GM19025 (cell line): ENCODE measurements at regions not wholly inside any gene's neighbourhood (a gene's known extent, or its start where the extent isn't known, plus 50 kb on each side); places are given as distances from the start of the nearest gene placed in this dataset.

Experiments used
- ATAC-seq: cut with Tn5 transposase; IDR thresholded peaks from one replicate; pipeline ENCODE4 v1.9.1; 2021; ENCODE audit warnings: mild to moderate bottlenecking, low read depth, moderate library complexity; ENCODE audit not compliant: unreplicated experiment

- ATAC-seq, result no peak
Measured at GRCh38 chr2:18117592-18117991, 239.1 kb downstream of the KCNS3 start.

- ATAC-seq, result no peak
Measured at GRCh38 chr2:18110222-18110621, 231.8 kb downstream of the KCNS3 start.

- ATAC-seq, result no peak
Measured at GRCh38 chr2:18106841-18107240, 228.4 kb downstream of the KCNS3 start.

GRCh38 chr2:18105929-18106328 lies 227.5 kb downstream of the KCNS3 start:
- ATAC-seq, result no peak

DNA sequence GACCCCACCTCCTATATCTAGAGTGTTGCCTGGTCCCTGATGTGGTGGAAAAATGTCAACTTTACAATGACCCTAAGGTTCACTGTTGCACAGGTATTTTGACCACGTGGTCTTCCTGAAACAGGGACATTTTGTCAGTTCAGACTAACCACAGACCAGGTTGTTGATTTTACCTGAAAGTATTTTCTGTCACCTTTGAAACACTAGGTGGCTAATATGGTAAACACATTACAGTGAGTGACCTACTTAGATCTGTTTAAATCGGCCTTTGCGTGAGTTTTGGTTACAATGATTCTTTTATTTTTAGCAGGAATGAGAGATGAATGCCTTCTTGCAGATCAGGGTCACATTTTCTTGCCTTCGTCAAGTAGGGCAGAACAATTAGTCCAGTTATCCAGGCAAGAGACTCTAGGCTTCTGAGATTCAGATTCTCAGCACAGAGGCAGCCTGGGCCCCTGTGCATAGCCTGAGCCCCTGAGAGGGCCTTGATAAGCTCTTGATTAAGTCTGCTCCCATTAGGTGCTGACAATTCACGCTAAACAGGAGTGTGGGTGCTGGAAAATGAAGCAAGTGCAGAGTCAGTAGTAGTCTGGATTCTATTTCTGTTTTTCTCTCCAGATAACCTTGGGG lies 226.2 kb downstream of the KCNS3 start:
- no peak for ATAC-seq

- ATAC-seq, result no peak
Measured at GRCh38 chr2:18096836-18097405, 218.5 kb downstream of the KCNS3 start.

GRCh38 chr2:18094277-18094676 lies 215.8 kb downstream of the KCNS3 start:
- no peak for ATAC-seq

DNA sequence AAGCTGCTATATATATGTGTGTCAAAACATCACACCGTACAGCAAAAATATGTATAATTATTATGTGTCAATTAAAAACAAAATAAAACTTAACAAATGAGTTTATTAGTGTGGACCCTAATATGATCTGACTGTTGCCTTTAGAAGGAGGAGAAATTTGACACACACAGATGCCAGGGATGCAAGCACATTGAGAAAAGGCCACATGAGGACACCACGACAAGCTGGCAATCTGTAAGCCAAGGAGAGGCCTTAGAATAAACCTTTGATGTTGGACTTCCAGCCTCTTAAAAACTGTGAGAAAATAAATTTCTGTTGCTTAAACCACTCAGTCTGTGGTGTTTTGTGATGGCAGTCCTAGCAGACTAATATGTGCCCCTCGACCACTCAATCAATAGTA lies 214.7 kb downstream of the KCNS3 start:
- no peak for ATAC-seq

DNA sequence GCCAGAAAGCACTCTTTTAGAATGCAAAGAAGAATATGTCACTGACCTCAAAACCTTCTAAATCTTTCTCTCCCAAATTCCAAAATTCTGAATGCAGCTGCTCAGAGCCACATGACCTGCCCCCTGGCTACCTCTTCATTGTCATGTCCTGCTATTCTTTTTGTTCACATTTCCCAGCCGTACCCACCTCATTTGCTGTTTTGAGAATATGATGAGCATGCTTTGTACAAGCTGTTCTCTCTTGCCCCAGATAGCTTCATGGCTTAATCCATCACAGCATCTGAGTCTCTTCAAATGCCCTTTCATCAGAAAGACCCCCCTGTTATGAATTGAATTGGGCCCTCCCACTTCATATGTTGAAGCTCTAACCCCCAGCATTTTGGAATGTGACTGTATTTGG lies 214.3 kb downstream of the KCNS3 start:
- ATAC-seq, result no peak

- no peak for ATAC-seq
Measured at GRCh38 chr2:18085593-18085992, 207.1 kb downstream of the KCNS3 start.

DNA sequence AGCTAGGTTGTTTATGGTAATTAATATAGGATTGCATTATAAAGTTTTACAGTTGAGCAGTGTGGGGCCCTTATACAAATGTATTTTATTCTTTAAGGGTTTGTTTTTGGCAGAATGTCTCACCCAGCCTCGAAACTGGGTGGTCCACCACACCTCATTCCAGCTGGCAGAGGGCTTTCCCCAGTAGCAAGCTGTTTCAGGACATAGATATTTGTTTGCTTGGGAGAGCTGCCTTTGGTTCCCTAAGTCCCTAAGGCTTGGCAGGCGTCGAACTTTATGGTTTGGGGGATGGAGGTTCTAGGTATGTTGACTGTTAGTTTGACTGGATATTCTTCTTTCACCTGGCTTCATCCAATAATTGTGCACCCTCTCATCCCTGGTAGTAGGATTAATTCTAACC lies 205.9 kb downstream of the KCNS3 start:
- ATAC-seq, result no peak

GRCh38 chr2:18083806-18084205 lies 205.3 kb downstream of the KCNS3 start:
- no peak for ATAC-seq

DNA sequence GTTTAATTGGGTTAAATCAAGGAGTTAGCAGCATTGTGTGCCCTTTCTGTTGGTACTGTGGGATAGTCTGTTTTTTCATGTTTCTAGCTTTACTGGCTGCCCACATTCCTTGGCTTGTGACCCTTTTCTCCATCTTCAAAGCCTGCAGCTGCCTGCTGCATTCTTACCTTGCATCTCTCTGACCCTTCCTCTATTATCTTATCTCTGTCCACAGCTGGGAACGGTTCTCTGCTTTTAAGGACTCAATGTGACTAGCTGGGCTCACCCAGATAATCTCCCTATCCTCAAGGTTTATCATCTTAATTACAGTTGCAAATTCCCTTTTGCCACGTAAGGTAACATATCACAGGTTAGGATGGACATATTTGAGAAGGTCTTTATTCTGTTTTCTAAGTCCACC lies 199.7 kb downstream of the KCNS3 start:
- ATAC-seq, result no peak

DNA sequence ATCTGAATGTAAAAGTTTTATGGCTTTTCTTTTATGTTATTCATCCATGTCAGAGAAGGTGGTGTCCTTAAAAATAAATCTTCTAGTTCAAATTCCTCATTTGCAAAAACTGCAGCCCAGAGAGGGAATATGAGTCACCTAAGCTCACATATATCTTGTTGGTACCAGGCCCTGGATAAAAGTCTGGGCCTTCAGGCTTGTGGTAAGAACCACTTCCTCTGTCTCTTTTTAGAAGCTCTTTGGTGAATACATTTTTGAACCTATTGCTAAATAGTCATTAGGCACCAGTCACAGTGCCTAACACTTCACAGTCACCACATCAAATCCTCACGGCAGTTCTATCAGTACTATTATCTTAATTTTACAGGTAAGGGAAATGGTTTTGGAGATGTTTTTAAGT lies 199.2 kb downstream of the KCNS3 start:
- no peak for ATAC-seq

DNA sequence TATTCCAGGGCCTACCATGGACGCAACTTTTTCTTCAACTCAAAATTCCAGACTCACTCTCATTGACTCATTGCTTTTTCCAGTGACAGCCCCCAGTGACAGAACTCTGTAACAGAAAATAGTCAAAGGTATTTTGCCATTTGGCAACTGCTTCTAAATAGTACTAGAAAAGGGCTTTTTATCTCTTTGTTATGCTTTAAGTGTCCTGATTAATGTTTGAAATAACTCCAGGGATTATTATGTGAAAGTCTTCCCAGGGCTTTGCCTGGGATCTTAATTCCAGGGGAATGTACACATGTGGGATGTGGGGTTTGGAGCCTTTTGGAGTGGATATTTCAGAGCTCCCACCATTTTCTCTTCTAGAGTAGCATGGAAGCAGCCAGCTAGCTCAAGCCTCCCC lies 198.8 kb downstream of the KCNS3 start:
- ATAC-seq, result no peak

DNA sequence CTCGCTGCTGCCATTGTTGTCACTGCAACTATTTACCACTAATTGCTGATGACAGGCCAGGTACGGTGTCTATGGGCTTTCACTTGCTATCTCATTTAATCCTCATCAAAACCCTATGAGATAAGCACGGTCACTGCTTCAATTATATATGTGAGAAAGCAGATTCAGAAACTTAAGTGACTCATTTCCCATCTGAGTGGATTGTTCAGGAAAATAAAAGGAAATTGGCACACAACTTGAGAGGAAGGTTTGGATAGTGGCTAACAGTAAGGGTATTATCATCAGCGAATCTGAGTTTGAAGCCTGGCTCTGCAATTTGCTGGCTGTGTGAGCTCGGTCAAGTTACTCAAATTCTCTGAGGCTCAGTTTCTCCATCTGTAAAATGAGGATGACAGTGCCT lies 196.0 kb downstream of the KCNS3 start:
- no peak for ATAC-seq

- no peak for ATAC-seq
Measured at GRCh38 chr2:18073601-18074000, 195.1 kb downstream of the KCNS3 start.

- ATAC-seq, result no peak
Measured at GRCh38 chr2:18067588-18068384, 189.3 kb downstream of the KCNS3 start.

DNA sequence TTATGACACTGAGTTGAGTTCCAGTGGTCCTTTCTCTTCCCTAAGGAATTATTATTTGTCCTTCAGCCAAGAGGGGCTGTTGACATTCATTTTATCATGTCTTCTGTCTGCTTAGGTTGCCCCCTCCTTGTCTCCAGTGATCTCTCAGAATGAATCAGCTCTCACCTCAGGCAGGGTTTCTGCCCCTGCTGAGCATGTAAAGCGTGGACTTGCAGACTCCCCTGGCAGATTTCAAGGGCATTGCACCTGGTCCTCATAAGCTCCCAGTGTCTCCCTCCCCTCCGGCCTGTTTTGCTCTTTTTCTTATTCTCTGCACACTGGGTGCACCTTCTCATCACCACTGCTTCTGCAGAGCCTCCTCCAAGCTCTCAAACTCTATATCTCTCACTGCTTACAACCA lies 188.4 kb downstream of the KCNS3 start:
- ATAC-seq, result no peak

- no peak for ATAC-seq
Measured at GRCh38 chr2:18066066-18066465, 187.6 kb downstream of the KCNS3 start.

GRCh38 chr2:18065249-18065648 lies 186.8 kb downstream of the KCNS3 start:
- ATAC-seq, result no peak
